ENCODE measurements at regions not wholly inside any gene's neighbourhood (a gene's known extent, or its start where the extent isn't known, plus 50 kb on each side); places are given as distances from the start of the nearest gene placed in this dataset.

DNA sequence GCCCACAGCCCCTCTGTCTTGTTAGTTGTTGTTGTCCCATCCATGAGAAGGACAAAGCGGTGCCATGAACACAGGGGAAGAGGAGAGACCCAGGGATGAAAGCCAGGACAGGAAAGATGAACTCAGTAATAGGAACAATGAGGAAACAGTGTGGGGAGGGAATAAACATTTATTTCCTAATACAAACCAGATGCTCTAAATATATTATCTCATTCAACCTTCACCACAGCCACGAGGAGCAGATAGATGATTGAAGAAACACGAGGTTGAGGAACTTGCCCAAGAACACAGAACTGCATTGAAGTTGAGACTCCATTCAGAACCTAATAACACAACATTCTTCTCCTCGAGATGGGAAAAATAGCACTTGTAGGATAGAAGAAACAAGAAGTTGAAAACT lies 53.0 kb upstream of the AIG1 start:
- FAIRE-seq (no peak), DNase-seq (ENCODE audit: low read depth in 1 of 2, low spot score in 2 of 2) (no peak)
- H2BK12ac ChIP-seq (ENCODE audit: low read depth, low read length), result no peak overlapping the region
- no peaks in the 10 kb centered on the region; the same call in 1 of the 2 replicates for H3K79me1 ChIP-seq (ENCODE audit: low read depth, low read length)
- no peaks in the 10 kb centered on the region for H3K79me2 ChIP-seq (ENCODE audit: control insufficient read depth in 1 of 2, insufficient read depth in 2 of 2, low read length in 2 of 2)
- H3K27me3 ChIP-seq (replicated peaks in 1 of 4; ENCODE audit: control insufficient read depth in 3 of 4, extremely low read depth in 1 of 4, insufficient read depth in 3 of 4, low read length in 3 of 4), result no peaks in the 10 kb centered on the region
- H3K23ac ChIP-seq (ENCODE audit: insufficient read length), result no peak overlapping the region
- no peak overlapping the region for H3K56ac ChIP-seq (replicated peaks; ENCODE audit: insufficient read length, low read depth, low read length)
- no peak overlapping the region for H4K8ac ChIP-seq (ENCODE audit: extremely low read depth, insufficient read depth, low read length)
- CTCF ChIA-PET (ENCODE audit: partially characterized antibody), result interaction anchor here (0.8 kb wide), 1 partner anchor 84 kb away, joined by 3 read pairs; no protein-coding TSS in a partner anchor
- POLR2A ChIA-PET (ENCODE audit: partially characterized antibody), result no interaction called here
- H2AFZ ChIP-seq (ENCODE audit: low read length), result no peak overlapping the region
- no peak overlapping the region for H3K9ac ChIP-seq (replicated peaks in 1 of 4; ENCODE audit: extremely low read depth in 1 of 4, low read depth in 3 of 4, low read length in 3 of 4)
- H4K91ac ChIP-seq (replicated peaks; ENCODE audit: insufficient read length, low read length), result no peak overlapping the region
- no peak overlapping the region for H3K4me3 ChIP-seq (ENCODE audit: extremely low read depth in 1 of 4, insufficient read depth in 2 of 4, low read depth in 3 of 4, low read length in 4 of 4)
- no peaks in the 10 kb centered on the region for H3K4me1 ChIP-seq (replicated peaks in 1 of 4; ENCODE audit: control insufficient read depth in 3 of 4, insufficient read depth in 4 of 4, low read length in 3 of 4)
- H4K20me1 ChIP-seq (replicated peaks in 1 of 2; ENCODE audit: control insufficient read depth in 1 of 2, insufficient read depth in 2 of 2, low read length in 2 of 2), result no peaks in the 10 kb centered on the region
- no peak overlapping the region for H2AK5ac ChIP-seq (ENCODE audit: low read depth, low read length)
- WGBS, 2 experiments (ENCODE audit: extremely low coverage in 1 of 2, insufficient coverage in 1 of 2, insufficient read length in 1 of 2, insufficient replicate concordance in 2 of 2, low coverage in 1 of 2, low lambda C conversion rate in 2 of 2, missing lambda C conversion rate in 1 of 2), result 87% methylated on average over 4 of the region's 4 CpGs; no CpG with 5 or more reads in 1 of the 2 experiments
- no peaks in the 10 kb centered on the region for H3K23me2 ChIP-seq (ENCODE audit: low read depth, low read length)
- H3K4me2 ChIP-seq (ENCODE audit: insufficient read depth in 1 of 2, low read depth in 2 of 2, low read length in 2 of 2), result no peak overlapping the region
- no peak overlapping the region for H3K27ac ChIP-seq (ENCODE audit: low read depth, low read length)
- no peak overlapping the region for H3K18ac ChIP-seq (ENCODE audit: extremely low read depth, low read length)
- H4K5ac ChIP-seq (ENCODE audit: insufficient read length, low read depth, low read length), result no peak overlapping the region
- no peaks in the 10 kb centered on the region for H3K9me3 ChIP-seq (ENCODE audit: insufficient read depth in 2 of 2, low read depth in 1 of 2, low read length in 1 of 2)
- no peaks in the 10 kb centered on the region for H3K36me3 ChIP-seq (ENCODE audit: control insufficient read depth in 2 of 4, insufficient read depth in 4 of 4, low read length in 3 of 4)
- no peak overlapping the region for H3K4ac ChIP-seq (replicated peaks; ENCODE audit: insufficient read length, low read depth, low read length)
- H2BK5ac ChIP-seq (ENCODE audit: low read depth, low read length), result no peak overlapping the region
- no peak overlapping the region for H2BK20ac ChIP-seq (ENCODE audit: low read length)
- H3K14ac ChIP-seq (ENCODE audit: insufficient read length), result no peak overlapping the region
- H2BK15ac ChIP-seq (ENCODE audit: low read length), result no peak overlapping the region
- no peak overlapping the region for H2BK120ac ChIP-seq (replicated peaks; ENCODE audit: low read depth, low read length)
- TF ChIP-seq EP300 (IDR thresholded peaks at IDR 0.05; ENCODE audit: borderline replicate concordance in 1 of 2, low read depth in 2 of 2, low read length in 2 of 2), result no peak
- no peak for TF ChIP-seq RXRA (IDR thresholded peaks at IDR 0.05; ENCODE audit: insufficient read depth, low read depth, low read length)
- no peak for TF ChIP-seq YY1 (IDR thresholded peaks at IDR 0.05; ENCODE audit: low read depth, low read length)
- TF ChIP-seq SIRT6 (IDR thresholded peaks at IDR 0.05; ENCODE audit: low read length), result no peak
- no peak for TF ChIP-seq CEBPB (IDR thresholded peaks at IDR 0.05; ENCODE audit: low read depth, low read length)
